SK-N-SH treated with all-trans-retinoic acid at 6 μM for 48 hours (cell line): ENCODE measurements at regions not wholly inside any gene's neighbourhood (a gene's known extent, or its start where the extent isn't known, plus 50 kb on each side); places are given as distances from the start of the nearest gene placed in this dataset.
"Not testable (repeated sequence)": the region's sequence is repeated elsewhere in the genome, so short reads cannot be mapped to it uniquely, and the experiment has no call there.

Experiments
- ATAC-seq: fragments of 200-7000 bp; cut with Tn5 transposase; 3 replicates; pipeline ENCODE4 v1.9.1; 2020; ENCODE audit warnings: mild to moderate bottlenecking, moderate library complexity
- ARNTL ChIP-seq: fragments of 450-650 bp; formaldehyde crosslinking; IDR thresholded peaks from 2 replicates; pipeline ENCODE4 v1.5.0; 2020; ENCODE audit warnings: low read depth, mild to moderate bottlenecking, moderate library complexity, borderline replicate concordance
- BACH2 ChIP-seq: fragments of 250-450 bp; sonication (Bioruptor Pico); IDR thresholded peaks from 2 replicates; pipeline ENCODE4 v1.9.0; 2021; ENCODE audit warnings: mild to moderate bottlenecking, borderline replicate concordance
- CSDC2 ChIP-seq: fragments of 250-450 bp; sonication (Bioruptor Pico); IDR thresholded peaks from 2 replicates; pipeline ENCODE4 v1.5.0; 2020; ENCODE audit warnings: mild to moderate bottlenecking, moderate library complexity
- ESRRG ChIP-seq: fragments of 250-450 bp; sonication (Bioruptor Pico); IDR thresholded peaks from 2 replicates; pipeline ENCODE4 v1.6.1; 2021; ENCODE audit warnings: mild to moderate bottlenecking
- GLIS3 ChIP-seq: fragments of 250-450 bp; sonication (Bioruptor Pico); IDR thresholded peaks from 2 replicates; pipeline ENCODE4 v1.5.0; 2020; ENCODE audit warnings: mild to moderate bottlenecking, moderate library complexity
- ISL1 ChIP-seq: fragments of 250-450 bp; sonication (Bioruptor Pico); IDR thresholded peaks from 2 replicates; pipeline ENCODE4 v2.1.2; 2022; ENCODE audit warnings: mild to moderate bottlenecking, moderate library complexity
- PPARA ChIP-seq: fragments of 250-450 bp; sonication (Bioruptor Pico); IDR thresholded peaks from 2 replicates; pipeline ENCODE4 v1.5.0; 2020; ENCODE audit warnings: mild to moderate bottlenecking, borderline replicate concordance
- RARB ChIP-seq: fragments of 250-450 bp; sonication (Bioruptor Pico); IDR thresholded peaks from 2 replicates; pipeline ENCODE4 v1.8.0; 2021; ENCODE audit warnings: mild to moderate bottlenecking, moderate library complexity
- SNAI2 ChIP-seq: fragments of 250-450 bp; sonication (Bioruptor Pico); IDR thresholded peaks from 2 replicates; pipeline ENCODE4 v1.5.0; 2020; ENCODE audit warnings: mild to moderate bottlenecking, moderate library complexity
- TCF4 ChIP-seq: fragments of 250-450 bp; sonication (Bioruptor Pico); IDR thresholded peaks from 2 replicates; pipeline ENCODE4 v1.8.0; 2021; ENCODE audit warnings: mild to moderate bottlenecking, moderate library complexity, borderline replicate concordance
- TOX ChIP-seq: fragments of 250-450 bp; sonication (Bioruptor Pico); IDR thresholded peaks from 2 replicates; pipeline ENCODE4 v1.8.0; 2021; ENCODE audit warnings: mild to moderate bottlenecking, moderate library complexity, borderline replicate concordance
- ZC3H10 ChIP-seq: fragments of 250-450 bp; sonication (Bioruptor Pico); IDR thresholded peaks from 2 replicates; pipeline ENCODE4 v1.5.1; 2021; ENCODE audit warnings: mild to moderate bottlenecking, moderate library complexity
- ZFP3 ChIP-seq: fragments of 250-450 bp; sonication (Bioruptor Pico); IDR thresholded peaks from 2 replicates; pipeline ENCODE4 v1.5.0; 2020; ENCODE audit warnings: mild to moderate bottlenecking, moderate library complexity
- ZFP30 ChIP-seq: fragments of 450-650 bp; formaldehyde crosslinking; IDR thresholded peaks from 2 replicates; pipeline ENCODE4 v1.5.0; 2022; ENCODE audit warnings: mild to moderate bottlenecking, moderate library complexity
- ZNF565 ChIP-seq: fragments of 450-650 bp; formaldehyde crosslinking; conservative IDR thresholded peaks from 2 replicates; pipeline ENCODE4 v1.5.0; 2020; ENCODE audit warnings: low read depth, mild to moderate bottlenecking, moderate library complexity
- ZNF70 ChIP-seq: fragments of 450-650 bp; formaldehyde crosslinking; IDR thresholded peaks from 2 replicates; pipeline ENCODE4 v1.5.0; 2020; ENCODE audit warnings: mild to moderate bottlenecking, moderate library complexity
- ZNF8 ChIP-seq: fragments of 450-650 bp; formaldehyde crosslinking; IDR thresholded peaks from 2 replicates; pipeline ENCODE4 v1.5.0; 2020; ENCODE audit warnings: mild to moderate bottlenecking, moderate library complexity
- TF ChIP-seq, protein P1 (sequence below): fragments of 250-450 bp; sonication (Bioruptor Pico); IDR thresholded peaks from 2 replicates; pipeline ENCODE4 v1.5.0; 2020; ENCODE audit warnings: mild to moderate bottlenecking, moderate library complexity
- TF ChIP-seq, protein P2 (sequence below): fragments of 250-450 bp; sonication (Bioruptor Pico); IDR thresholded peaks from 2 replicates; pipeline ENCODE4 v1.8.0; 2020; ENCODE audit warnings: mild to moderate bottlenecking, moderate library complexity, borderline replicate concordance
- TF ChIP-seq, protein P3 (sequence below): fragments of 250-450 bp; sonication (Bioruptor Pico); IDR thresholded peaks from 2 replicates; pipeline ENCODE4 v1.5.1; 2021; ENCODE audit warnings: mild to moderate bottlenecking, moderate library complexity
- TF ChIP-seq, protein P4 (sequence below): fragments of 250-450 bp; sonication (Bioruptor Pico); IDR thresholded peaks from 2 replicates; pipeline ENCODE4 v1.5.1; 2020; ENCODE audit warnings: low read depth, mild to moderate bottlenecking, moderate library complexity
- TF ChIP-seq, protein P5 (sequence below): fragments of 250-450 bp; sonication (Bioruptor Pico); IDR thresholded peaks from 2 replicates; pipeline ENCODE4 v1.8.0; 2021; ENCODE audit warnings: low read depth, mild to moderate bottlenecking, moderate library complexity, borderline replicate concordance

DNA sequence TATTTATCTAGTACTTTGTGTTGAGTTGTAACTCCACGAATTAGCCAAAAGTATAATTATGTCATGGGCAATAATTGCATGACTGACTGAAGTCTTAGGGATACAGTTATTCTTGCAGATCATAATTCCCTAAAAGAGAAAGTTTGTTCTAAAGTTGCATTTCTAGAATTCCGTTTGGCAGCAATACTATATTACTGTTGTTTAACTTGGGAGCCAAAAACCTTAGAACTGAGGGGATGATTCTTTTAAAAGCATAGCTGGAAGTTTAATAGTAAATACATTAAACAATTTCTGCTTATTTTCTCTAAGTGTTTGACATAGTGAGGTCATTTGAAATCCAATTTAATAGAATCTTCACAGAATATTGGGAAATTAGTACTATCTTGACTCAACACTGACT lies 356.4 kb upstream of the ADAMTS5 start (continued):
- TF ChIP-seq ZNF70 (CRISPR knock-in tag) (no peak), GLIS3 (CRISPR knock-in tag) (no peak), RARB (CRISPR knock-in tag) (no peak), ESRRG (CRISPR knock-in tag) (no peak), TCF4 (CRISPR knock-in tag) (no peak), ZNF565 (CRISPR knock-in tag) (no peak), SNAI2 (CRISPR knock-in tag) (no peak)
- TF ChIP-seq, protein P1, sequence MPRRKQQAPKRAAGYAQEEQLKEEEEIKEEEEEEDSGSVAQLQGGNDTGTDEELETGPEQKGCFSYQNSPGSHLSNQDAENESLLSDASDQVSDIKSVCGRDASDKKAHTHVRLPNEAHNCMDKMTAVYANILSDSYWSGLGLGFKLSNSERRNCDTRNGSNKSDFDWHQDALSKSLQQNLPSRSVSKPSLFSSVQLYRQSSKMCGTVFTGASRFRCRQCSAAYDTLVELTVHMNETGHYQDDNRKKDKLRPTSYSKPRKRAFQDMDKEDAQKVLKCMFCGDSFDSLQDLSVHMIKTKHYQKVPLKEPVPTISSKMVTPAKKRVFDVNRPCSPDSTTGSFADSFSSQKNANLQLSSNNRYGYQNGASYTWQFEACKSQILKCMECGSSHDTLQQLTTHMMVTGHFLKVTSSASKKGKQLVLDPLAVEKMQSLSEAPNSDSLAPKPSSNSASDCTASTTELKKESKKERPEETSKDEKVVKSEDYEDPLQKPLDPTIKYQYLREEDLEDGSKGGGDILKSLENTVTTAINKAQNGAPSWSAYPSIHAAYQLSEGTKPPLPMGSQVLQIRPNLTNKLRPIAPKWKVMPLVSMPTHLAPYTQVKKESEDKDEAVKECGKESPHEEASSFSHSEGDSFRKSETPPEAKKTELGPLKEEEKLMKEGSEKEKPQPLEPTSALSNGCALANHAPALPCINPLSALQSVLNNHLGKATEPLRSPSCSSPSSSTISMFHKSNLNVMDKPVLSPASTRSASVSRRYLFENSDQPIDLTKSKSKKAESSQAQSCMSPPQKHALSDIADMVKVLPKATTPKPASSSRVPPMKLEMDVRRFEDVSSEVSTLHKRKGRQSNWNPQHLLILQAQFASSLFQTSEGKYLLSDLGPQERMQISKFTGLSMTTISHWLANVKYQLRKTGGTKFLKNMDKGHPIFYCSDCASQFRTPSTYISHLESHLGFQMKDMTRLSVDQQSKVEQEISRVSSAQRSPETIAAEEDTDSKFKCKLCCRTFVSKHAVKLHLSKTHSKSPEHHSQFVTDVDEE (CRISPR knock-in tag), result no peak
- TF ChIP-seq, protein P2, sequence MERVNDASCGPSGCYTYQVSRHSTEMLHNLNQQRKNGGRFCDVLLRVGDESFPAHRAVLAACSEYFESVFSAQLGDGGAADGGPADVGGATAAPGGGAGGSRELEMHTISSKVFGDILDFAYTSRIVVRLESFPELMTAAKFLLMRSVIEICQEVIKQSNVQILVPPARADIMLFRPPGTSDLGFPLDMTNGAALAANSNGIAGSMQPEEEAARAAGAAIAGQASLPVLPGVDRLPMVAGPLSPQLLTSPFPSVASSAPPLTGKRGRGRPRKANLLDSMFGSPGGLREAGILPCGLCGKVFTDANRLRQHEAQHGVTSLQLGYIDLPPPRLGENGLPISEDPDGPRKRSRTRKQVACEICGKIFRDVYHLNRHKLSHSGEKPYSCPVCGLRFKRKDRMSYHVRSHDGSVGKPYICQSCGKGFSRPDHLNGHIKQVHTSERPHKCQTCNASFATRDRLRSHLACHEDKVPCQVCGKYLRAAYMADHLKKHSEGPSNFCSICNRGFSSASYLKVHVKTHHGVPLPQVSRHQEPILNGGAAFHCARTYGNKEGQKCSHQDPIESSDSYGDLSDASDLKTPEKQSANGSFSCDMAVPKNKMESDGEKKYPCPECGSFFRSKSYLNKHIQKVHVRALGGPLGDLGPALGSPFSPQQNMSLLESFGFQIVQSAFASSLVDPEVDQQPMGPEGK (CRISPR knock-in tag), result no peak

DNA sequence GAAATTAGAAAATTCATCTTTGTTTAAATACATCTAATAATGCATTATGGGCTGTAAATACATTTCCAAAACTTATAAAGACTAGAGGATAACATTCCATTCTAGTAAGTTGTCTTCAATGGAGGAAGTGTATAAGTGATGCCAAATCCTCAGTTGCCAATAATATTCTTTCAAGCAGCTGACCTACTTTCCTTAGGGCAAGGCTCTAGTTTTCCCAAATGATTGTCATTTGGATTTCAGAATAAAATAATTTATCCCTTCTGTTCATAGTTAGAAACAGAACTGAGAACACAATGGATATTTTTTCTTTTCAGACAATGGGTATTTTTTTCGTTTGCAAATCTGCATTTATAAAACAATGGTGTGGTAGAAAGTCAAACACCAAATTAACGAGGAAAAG lies 354.9 kb upstream of the ADAMTS5 start:
- ATAC-seq, result no peak
- TF ChIP-seq CSDC2 (CRISPR knock-in tag) (no peak), BACH2 (CRISPR knock-in tag) (no peak), ISL1 (CRISPR knock-in tag) (no peak)
- TF ChIP-seq, protein P3, sequence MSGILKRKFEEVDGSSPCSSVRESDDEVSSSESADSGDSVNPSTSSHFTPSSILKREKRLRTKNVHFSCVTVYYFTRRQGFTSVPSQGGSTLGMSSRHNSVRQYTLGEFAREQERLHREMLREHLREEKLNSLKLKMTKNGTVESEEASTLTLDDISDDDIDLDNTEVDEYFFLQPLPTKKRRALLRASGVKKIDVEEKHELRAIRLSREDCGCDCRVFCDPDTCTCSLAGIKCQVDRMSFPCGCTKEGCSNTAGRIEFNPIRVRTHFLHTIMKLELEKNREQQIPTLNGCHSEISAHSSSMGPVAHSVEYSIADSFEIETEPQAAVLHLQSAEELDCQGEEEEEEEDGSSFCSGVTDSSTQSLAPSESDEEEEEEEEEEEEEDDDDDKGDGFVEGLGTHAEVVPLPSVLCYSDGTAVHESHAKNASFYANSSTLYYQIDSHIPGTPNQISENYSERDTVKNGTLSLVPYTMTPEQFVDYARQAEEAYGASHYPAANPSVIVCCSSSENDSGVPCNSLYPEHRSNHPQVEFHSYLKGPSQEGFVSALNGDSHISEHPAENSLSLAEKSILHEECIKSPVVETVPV (CRISPR knock-in tag), result no peak

DNA sequence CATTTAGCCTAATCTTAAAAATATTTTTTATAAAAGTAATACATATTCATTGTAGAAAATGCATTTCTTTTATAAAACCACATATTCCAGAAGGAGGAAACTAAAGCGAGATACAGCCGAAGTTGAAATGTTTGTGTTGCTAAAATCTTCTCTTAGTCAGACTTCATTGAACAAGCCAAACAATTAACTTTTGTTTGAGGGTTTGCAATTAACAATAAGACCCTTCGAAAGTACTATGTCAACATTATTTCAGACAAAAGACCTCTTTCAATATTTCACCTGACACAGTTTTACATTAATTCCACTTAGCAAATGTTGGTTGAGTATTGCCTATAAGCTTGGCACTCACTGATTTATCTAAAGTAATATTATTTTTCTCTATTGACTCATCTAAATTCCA lies 354.0 kb upstream of the ADAMTS5 start:
- TF ChIP-seq GLIS3 (CRISPR knock-in tag) (no peak), ZFP3 (no peak), PPARA (CRISPR knock-in tag) (no peak), ZC3H10 (no peak), RARB (CRISPR knock-in tag) (no peak), ZNF70 (CRISPR knock-in tag) (no peak), ZNF8 (CRISPR knock-in tag) (no peak), ARNTL (CRISPR knock-in tag) (no peak), TOX (no peak), ISL1 (CRISPR knock-in tag) (no peak), BACH2 (CRISPR knock-in tag) (no peak), TCF4 (CRISPR knock-in tag) (no peak), ZFP30 (CRISPR knock-in tag) (no peak), ZNF565 (CRISPR knock-in tag) (no peak), ESRRG (CRISPR knock-in tag) (no peak), SNAI2 (CRISPR knock-in tag) (no peak)
- TF ChIP-seq, protein P2 (CRISPR knock-in tag), result no peak
- TF ChIP-seq, protein P4, sequence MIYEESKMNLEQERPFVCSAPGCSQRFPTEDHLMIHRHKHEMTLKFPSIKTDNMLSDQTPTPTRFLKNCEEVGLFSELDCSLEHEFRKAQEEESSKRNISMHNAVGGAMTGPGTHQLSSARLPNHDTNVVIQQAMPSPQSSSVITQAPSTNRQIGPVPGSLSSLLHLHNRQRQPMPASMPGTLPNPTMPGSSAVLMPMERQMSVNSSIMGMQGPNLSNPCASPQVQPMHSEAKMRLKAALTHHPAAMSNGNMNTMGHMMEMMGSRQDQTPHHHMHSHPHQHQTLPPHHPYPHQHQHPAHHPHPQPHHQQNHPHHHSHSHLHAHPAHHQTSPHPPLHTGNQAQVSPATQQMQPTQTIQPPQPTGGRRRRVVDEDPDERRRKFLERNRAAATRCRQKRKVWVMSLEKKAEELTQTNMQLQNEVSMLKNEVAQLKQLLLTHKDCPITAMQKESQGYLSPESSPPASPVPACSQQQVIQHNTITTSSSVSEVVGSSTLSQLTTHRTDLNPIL, result no peak
- TF ChIP-seq, protein P5, sequence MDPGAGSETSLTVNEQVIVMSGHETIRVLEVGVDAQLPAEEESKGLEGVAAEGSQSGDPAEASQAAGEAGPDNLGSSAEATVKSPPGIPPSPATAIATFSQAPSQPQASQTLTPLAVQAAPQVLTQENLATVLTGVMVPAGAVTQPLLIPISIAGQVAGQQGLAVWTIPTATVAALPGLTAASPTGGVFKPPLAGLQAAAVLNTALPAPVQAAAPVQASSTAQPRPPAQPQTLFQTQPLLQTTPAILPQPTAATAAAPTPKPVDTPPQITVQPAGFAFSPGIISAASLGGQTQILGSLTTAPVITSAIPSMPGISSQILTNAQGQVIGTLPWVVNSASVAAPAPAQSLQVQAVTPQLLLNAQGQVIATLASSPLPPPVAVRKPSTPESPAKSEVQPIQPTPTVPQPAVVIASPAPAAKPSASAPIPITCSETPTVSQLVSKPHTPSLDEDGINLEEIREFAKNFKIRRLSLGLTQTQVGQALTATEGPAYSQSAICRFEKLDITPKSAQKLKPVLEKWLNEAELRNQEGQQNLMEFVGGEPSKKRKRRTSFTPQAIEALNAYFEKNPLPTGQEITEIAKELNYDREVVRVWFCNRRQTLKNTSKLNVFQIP (CRISPR knock-in tag), result no peak
- TF ChIP-seq, protein P3 (CRISPR knock-in tag), result no peak
- ATAC-seq, result no peak

DNA sequence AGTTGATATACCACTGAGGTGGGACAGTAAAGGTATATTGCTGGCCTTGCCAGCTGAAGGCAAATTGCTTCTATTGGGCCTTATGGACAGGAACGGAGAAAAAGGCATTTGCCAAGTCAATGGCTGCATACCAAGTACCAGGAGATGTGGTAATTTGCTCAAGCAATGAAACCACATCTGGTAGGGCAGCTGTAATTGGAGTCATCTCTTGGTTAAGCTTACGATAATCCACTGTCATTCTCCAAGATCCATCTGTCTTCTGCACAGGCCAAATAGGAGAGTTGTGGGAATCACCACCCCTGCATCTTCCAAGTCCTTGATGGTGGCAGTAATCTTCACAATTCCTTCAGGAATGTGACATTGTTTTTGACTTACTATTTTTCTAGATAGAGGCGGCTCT lies 350.7 kb upstream of the ADAMTS5 start:
- ATAC-seq, result not testable (repeated sequence)
